HG03571 (cell line): ENCODE measurements at regions not wholly inside any gene's neighbourhood (a gene's known extent, or its start where the extent isn't known, plus 50 kb on each side); places are given as distances from the start of the nearest gene placed in this dataset.
A peak's percentile ranks its signal among the peaks of the same experiment; 100 is the strongest.

Experiments used
- ATAC-seq: cut with Tn5 transposase; IDR thresholded peaks from one replicate; pipeline ENCODE4 v1.9.1; 2021; ENCODE audit not compliant: unreplicated experiment

DNA sequence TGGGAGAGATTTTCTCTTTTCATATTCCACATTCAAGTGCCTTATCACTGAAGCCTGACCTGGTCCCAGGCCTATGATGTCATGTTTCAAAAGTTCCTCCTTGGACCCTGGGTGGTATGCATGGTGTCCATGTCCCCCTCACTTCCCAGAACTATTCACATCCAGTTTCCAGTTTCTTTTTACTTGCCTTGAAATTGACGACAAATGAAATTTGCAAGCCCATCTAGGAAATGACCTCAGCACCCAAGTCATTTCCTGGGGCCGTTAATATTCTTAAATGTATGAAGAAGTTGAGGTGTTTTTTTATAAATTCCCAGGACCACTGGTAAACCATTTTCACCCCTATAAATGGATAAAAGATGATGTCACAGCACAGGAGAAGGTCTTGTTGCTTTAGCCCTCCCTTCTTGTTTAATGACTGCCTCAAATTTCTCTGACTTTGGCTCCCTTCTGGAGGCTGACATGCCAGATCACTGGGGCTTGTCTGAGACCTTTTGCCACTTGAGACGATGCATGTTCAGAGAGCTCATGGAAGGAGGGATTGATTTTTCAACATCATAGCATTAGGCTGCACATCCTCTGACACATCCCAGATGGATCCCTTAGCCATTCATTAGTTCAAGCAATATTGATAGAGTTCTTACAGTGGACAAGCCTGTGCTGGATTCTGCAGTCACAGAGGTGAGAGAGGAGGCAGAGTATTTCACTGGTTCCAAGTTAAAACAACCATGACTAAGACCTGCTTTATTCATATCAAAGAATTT is 221.3 kb downstream of the PLPP3 start:
- no peak for ATAC-seq

- ATAC-seq: no peak
Observed at GRCh38 chr1:56356376-56356990, 222.9 kb downstream of the PLPP3 start.

DNA sequence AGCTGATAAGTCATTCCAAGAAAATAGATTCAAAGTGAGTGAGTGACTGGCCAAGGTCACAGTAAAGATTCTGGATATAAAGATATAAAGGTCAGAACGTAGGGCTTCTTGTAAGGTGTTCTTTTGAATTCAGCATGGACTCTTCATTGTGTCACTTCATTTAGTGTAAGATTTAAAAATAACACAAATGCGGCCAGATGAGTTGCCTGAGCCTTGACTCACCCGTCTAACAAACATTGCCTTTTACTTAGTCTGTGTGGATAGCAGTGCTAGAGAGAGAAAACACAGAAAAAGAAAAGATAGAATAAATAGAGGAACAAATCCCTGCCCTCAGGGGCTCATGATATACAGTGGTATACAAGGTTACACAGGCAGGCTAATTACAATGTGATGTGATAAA is 223.4 kb downstream of the PLPP3 start:
- ATAC-seq: no peak

DNA sequence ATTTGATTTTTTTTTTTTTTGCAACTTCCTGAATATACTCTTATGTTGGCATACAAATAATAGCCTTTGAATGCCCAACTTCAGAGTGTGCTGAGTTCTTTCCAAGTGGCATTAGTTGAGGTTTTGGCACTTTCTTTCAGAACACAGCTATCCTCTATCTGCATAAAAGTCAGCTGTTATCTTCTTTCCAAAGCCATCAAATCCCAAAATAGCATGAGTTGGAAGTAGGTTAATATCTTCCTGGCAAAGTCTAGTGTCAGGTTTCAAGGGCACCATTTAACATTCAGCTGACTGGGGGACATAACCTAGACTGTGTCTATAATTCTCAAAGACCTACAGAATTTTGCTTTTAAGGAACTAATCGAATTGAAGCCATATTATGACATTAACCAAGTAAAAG is 223.9 kb downstream of the PLPP3 start:
- ATAC-seq: no peak

- ATAC-seq: no peak
Observed at GRCh38 chr1:56345831-56346230, 233.5 kb downstream of the PLPP3 start.

GRCh38 chr1:56340977-56341376 is 238.4 kb downstream of the PLPP3 start:
- ATAC-seq: no peak

GRCh38 chr1:56339786-56340465 is 239.4 kb downstream of the PLPP3 start:
- ATAC-seq: no peak

- ATAC-seq: no peak
Observed at GRCh38 chr1:56339093-56339492, 240.3 kb downstream of the PLPP3 start.

- ATAC-seq: no peak
Observed at GRCh38 chr1:56336982-56337381, 242.4 kb downstream of the PLPP3 start.

GRCh38 chr1:56335394-56335793 is 244.0 kb downstream of the PLPP3 start:
- ATAC-seq: no peak

DNA sequence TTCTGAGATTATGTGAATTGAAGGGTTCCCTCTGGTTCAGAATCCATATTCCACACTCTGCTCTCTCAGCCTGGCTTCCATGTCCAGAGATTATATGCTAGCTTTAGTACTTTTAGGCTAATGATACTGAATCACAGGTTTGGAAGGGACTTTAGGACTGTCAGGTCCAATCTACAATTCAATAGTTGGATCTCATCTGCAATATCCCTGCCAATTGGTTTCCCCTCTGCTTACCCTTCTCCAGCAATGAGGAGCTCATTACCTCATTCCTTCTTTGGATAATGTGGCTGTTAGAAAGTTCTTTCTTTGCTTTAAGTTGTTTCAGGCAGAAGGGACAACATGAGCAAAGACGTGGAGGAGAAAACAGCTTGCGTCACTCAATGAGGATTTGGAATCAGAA is 245.3 kb downstream of the PLPP3 start:
- ATAC-seq: no peak

DNA sequence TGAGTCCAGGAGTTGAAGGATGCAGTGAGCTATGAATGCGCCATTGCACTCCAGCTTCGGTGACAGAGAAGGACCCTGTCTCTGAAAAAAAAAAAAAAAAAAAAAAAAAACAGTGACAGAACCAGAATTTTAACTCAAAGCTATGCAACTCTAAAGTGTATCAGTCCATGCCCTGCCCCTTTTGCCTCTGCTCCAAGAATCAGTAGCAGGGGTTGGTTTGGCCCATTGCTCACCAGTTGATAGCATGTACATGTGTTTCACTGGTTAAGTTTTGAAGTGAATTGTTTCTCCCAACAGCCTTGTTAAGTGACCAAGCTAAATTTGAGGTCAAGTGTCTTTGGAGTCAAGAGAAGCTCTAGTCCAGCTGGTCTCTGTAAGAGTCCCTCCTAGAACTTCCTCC is 245.9 kb downstream of the PLPP3 start:
- ATAC-seq: no peak

- no peak for ATAC-seq
Observed at GRCh38 chr1:56331892-56332567, 247.3 kb downstream of the PLPP3 start.

GRCh38 chr1:56331207-56331891 is 248.0 kb downstream of the PLPP3 start:
- no peak for ATAC-seq

DNA sequence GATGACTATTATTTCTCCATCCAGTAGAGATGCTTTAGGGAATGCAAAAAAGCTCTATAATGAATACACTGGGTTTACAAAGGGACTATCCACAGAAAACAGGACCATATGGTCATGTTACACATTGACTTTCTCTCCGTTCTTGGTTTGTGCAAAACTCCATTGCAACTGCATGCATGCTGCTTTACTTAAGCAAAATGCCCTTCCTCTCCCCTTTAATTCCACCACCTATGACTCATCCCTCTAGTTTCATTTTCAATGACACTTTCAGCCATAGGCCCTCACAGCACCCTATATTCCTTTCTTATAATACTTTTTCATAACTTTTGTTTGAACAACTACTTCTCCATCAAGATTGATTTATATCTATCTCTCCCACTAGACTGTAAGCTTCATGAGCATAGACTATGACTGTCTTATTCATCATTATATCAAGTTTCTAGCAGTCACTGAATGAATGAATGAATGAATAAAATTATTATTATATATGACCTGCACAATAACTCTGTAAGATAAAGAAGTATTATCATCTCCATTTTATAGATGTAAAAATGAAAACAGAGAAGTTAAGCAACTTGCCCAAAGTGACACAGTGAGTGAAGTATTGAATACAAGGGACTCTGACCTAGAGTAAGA is 248.9 kb downstream of the PLPP3 start:
- peak; percentile 89 for ATAC-seq

DNA sequence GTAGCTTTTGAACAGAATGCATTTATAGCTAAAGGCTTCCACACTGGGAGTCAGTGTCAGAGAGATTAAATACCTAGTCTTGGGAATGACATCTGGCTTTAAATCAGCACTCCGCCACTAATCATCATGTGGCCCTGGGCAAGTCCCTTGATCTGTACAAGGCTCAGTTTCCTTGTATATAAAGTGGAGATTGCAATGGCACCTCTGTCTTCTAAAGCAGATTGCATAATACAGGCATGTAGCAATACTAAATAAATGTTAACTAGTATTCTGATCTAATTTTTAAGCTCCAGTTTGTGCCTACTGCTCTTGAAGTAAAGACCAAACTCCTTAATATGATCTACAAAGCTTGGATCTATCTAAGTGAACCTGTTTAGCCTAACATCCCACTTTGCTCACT is 249.4 kb downstream of the PLPP3 start:
- ATAC-seq: no peak

DNA sequence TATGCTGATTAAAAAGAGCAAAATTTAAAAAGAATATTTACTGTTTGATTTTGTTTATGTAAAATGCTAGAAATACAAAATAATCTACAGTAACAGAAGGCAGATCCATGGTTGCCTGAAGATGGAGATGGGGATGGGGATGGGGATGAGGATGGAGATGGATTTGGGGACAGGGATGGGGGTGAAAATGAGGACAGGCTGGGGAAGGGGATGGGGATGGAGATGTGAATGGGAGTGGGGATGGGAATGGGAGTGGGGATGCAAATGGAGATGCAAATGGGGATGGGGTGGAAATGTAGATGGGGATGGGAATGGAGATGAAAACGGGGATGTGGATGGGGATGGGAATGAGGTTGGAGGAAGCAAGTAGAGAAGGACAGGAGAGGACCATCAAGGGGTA is 252.2 kb downstream of the PLPP3 start:
- no peak for ATAC-seq

DNA sequence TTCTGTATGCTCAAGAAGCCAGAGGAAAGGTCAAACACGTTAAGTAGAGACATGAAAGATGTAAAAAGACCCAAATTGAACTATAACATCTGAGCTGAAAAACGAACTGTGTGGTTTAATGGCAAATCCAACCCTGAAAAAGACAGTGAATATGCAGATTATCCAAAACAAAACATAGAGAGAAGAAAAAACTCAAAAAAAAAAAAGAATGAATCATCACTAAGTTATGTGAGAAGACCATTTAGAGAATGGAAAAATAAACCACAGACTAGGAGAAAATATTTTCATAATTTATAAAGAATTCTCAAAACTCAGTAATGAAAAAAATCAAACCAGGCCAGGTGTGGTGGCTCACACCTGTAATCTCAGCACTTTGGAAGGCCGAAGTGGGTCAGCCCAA is 253.3 kb downstream of the PLPP3 start:
- ATAC-seq: no peak

- no peak for ATAC-seq
Observed at GRCh38 chr1:56324504-56324903, 254.9 kb downstream of the PLPP3 start.

DNA sequence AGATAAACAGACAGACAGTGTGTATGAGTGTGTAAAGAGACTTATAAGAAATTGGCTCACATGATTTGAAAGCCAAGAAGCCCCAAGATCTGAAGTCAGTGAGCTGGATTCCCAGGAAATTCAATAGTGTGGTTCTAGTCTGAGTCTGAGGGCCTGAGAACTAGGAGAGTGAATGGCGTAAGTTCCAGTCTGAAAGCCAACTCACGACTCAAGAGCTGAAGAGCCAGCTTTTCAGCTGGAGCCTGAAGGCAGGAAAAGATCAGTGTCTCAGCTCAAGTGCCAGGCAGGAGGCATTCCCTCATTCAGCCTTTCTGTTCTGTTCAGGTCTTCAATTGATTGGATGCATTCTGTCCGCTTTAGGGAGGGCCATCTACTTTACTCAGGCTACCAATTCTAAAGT is 257.2 kb downstream of the PLPP3 start:
- no peak for ATAC-seq

GRCh38 chr1:56321150-56321490 is 258.2 kb downstream of the PLPP3 start:
- ATAC-seq: no peak
